HTR-8/SVneo (cell line): ENCODE measurements at regions not wholly inside any gene's neighbourhood (a gene's known extent, or its start where the extent isn't known, plus 50 kb on each side); places are given as distances from the start of the nearest gene placed in this dataset.
A peak's percentile ranks its signal among the peaks of the same experiment; 100 is the strongest.

ENCODE experiments used
- DNase-seq: peaks from one replicate; pipeline ENCODE4 v3.0.0; 2011; ENCODE audit warnings: low spot score, mixed read lengths; ENCODE audit not compliant: insufficient read length
- FAIRE-seq: peaks from 2 replicates; lab custom pipeline; 2011; peaks lifted over from hg19 to GRCh38; lab: Jason Lieb, UNC

DNA sequence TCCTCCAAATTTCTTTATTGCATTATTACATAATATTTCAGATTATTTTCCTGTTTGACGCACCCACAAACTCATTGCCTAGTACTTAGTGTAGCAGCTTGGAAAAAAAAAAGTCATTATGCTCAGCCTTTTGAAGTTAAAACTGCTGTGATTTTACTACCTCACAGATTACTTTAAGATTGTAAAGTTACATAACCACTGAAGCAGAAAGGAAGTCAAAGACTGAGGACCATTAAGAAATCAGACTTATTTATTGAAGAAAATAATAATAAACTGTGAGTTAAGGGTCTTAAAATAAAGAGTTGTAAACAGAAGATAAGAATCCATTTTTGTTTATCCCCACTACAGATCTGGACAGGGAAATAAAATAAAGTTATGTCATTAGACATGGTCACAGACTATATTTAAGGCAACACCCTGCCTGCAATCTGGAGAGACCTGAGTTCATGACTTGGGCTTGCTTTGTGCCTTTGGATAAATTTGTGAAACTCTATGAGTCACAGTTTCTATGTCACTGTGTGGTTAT, 212.1 kb upstream of the ROBO2 start:
- DNase-seq (no peak), FAIRE-seq (no peak)

- DNase-seq (no peak), FAIRE-seq (no peak)
Measured at GRCh38 chr3:76834657-76835056, 205.2 kb upstream of the ROBO2 start.

- FAIRE-seq (no peak), DNase-seq (no peak)
Measured at GRCh38 chr3:76841747-76842146, 198.2 kb upstream of the ROBO2 start.

DNA sequence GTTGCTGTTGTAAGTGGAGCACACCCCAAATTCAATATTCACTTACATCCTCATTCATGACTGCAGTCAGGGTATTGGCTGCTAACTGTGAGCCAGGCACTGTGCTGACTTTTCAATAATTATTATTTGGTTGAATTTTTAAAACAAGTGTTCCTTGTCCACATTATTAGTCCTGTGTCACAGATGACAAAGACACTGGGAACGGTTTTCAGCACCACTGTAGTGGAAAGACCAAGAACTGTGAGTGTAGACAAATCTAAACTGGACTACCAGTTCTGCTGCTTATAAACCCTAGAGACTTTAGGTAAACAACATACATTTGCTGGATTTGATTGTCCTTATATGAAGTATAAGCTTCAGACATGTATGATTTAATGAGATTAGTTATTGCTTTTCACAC, 197.7 kb upstream of the ROBO2 start:
- FAIRE-seq (no peak), DNase-seq (no peak)

DNA sequence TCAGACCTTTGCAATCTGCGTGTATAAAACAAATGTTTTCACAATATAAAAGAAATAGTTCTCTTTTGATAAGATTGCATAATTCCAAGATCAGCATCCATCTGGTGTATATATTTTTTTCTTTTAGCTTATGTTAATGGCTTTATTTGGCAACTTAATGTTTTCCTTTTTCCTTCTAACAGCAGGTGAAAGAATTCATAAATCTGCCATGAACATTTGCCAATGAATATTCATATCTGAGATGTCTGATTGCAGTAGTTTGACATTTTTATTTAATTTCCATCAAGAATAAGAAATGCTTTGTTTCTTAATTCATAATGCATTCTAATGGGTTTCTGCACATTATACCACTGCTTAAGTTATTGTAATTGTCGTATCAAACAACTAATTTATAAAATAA, 184.4 kb upstream of the ROBO2 start:
- FAIRE-seq: no peak
- no peak for DNase-seq

DNA sequence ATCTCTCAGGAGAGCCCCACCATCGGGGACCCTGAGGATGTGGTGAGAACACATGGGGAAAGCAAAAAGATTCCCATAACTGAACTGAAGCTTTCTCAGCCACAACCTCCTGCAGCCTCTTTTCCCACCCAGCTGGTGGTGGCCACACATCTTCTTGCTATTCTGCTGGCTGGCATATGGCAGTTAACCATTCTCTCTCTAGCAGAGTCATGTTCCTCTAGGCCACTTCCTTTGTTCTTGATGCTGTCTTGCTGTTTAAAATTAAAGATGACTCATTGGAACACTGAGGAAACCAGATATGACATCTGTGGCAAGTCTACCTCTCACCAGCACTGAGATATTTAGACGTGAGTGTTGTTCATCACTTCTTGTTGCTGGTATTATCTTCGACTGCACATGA, 180.3 kb upstream of the ROBO2 start:
- DNase-seq: no peak
- peak; percentile 13 for FAIRE-seq

DNA sequence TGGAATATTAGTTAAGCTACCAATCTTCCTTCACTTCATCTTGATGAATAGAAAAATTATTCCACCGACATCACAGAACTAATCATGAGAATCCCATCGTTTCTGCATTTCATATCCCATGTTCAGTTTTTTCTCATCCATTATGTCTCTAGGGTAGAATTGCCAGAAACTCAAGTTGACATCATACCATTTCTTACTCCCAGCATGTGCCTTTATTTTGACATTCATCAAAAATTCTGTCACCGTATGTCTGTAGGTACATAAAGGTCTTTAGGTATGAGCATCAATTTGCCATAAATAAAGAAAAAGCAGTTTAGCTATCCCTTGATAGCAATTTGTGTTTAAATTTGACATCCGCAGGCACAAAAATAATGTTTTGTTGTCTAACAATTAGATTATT, 175.5 kb upstream of the ROBO2 start:
- DNase-seq: no peak
- FAIRE-seq: no peak

- DNase-seq (no peak), FAIRE-seq (no peak)
Measured at GRCh38 chr3:76866729-76867408, 173.0 kb upstream of the ROBO2 start.

DNA sequence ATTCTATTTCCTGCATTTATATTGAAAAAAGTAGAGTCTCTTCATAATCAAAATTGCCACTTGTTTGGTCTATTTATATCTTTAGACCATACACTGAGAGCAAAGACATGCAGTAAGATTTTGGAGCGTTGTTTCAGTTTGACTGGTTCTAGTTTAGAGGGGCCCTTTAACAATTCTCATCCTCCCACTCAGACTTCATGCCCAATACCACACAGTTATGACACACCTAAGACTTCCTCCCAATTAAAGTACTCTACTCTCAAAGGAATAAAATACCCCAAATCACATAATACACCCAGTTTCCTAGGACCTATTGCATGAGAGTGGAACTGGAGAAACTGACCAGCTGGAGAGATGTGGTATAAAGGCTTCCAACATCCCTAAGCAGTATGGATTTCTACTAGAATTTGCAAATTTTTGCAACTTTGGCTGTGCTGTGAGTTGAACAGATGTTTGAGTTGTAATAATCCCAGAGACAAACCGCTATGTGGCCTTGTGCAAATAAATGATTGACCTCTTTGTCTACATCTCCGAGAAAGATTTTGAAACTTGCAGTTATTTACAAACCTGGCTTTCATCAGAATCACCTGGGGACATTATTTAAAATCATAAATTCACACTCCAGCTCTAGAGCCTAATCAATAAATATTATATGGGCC, 170.0 kb upstream of the ROBO2 start:
- FAIRE-seq: no peak
- DNase-seq: no peak

DNA sequence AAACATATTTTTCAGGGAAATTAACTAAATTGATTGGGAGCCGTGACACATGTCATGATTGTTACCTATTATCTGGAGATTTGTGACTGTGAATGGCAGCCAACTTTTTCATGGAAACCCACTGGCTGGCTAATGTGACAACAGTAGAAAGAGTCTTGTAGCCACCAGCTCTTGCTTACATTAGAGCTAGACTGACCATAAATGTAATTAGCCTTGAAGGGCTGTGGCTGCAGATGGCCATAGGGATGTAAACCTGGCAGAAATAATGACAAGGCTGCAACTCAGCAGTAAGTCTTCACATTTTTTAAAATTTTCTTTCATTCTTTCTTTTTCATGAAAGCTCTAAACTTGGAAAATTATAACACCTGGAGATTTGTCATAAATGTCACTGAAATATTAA, 168.2 kb upstream of the ROBO2 start:
- DNase-seq (no peak), FAIRE-seq (no peak)

DNA sequence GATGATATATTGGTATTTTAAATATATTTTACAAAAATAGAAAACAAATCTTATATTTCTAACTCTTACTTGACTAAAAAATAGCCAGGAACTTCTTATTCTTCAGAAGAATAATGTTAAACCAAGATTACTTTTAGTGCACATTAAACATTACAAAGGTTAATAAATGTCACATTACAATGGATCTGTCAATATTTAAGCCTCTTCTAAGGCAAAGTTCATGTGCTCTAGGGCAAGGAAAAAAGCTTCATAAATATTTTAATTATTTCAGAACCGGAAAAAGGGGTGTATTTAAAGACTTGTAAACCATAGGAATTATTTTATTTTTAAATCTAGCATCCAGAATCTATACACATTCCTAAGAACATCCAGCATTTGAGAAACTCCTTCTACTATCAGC, 166.9 kb upstream of the ROBO2 start:
- DNase-seq: no peak
- no peak for FAIRE-seq

DNA sequence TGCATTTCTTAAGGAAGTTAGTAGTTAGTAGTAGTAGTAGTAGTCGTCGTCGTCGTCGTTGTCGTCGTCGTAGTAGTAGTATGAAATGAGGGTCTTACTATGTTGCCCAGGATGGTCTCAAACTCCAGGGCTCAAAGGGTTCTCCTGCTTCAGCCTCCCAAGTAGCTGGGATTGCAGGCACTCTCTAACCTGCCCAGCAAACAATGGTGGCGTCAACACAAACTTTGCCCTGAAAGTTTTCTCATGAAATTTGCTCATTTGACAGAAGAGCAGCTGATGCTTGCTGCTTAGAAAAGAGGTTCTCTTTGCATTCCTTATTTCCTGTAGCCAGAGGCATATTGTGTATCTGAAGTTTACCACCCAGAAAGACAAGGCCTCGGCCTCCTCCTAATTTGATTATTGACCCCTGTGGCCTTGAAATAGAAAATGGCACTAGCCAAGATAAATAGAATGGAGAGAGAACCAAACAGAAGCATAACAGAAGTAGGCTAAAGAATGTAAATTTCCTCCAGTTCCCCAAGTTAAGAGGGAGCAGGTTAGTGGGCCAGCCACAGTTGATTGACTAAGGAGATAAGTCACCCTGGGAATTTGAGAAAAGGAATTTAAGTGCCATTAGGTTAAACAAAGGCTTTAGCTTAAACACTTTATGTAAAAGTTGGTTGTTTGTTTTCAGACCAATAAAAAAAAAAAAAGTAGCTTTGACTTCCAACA, 166.2 kb upstream of the ROBO2 start:
- FAIRE-seq (no peak), DNase-seq (no peak)

GRCh38 chr3:76879959-76880358, 159.9 kb upstream of the ROBO2 start:
- no peak for FAIRE-seq
- DNase-seq: no peak

DNA sequence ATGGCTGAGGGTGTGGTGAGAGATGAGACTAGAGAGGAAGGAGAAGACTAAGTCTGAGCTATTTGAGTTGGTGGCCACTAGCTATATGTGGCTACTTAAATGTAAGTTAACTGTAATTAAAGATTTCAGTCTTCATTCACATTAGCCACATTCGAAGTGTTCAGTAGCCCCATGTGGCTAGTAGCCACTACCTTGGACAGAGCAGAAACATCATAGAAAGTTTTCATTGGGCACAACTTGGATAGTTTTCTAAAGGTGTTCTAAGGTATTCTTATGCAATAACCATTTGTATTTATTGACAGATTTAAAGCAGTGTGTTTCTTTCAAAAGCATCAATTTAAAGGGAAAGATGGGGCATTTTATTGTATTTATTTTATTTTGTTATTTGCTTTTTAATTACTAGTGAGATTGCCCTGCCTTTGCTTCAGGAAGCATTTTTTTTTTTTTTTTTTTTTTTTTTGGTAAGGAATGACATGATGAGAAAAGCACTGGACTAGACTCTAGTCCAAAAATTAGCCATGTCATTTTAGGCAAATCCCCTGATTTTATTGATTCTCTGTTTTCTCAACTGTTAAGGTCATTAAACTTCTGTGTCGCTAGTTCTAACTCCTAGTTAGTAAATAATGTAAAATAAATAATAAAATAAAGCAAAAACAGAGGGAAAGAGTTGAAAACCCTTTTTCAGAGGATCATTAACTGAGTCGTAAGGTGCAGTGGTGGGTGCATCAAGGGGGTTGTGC, 153.0 kb upstream of the ROBO2 start:
- FAIRE-seq (no peak), DNase-seq (no peak)

DNA sequence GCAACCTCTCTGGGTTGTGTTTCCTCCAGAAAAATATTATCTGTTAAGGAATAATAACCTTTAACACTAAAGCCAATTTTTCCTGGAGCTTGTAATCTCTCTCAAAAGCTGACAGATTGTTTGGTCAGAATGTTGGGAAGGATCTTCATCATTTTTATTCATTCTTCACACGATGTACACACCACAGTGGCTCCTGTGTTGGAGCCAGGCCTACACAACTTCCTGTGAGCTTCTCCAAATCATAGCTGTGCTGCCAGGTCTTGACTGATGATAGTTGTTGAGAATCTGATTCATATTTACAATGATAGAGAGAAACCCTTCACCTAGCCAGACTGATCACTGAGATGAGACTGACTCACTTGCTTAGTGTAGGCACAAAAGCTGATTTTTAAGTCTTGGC, 151.0 kb upstream of the ROBO2 start:
- DNase-seq: no peak
- no peak for FAIRE-seq

GRCh38 chr3:76889911-76890310, 150.0 kb upstream of the ROBO2 start:
- no peak for FAIRE-seq
- no peak for DNase-seq

- FAIRE-seq: no peak
- DNase-seq: no peak
Measured at GRCh38 chr3:76897076-76897475, 142.8 kb upstream of the ROBO2 start.

DNA sequence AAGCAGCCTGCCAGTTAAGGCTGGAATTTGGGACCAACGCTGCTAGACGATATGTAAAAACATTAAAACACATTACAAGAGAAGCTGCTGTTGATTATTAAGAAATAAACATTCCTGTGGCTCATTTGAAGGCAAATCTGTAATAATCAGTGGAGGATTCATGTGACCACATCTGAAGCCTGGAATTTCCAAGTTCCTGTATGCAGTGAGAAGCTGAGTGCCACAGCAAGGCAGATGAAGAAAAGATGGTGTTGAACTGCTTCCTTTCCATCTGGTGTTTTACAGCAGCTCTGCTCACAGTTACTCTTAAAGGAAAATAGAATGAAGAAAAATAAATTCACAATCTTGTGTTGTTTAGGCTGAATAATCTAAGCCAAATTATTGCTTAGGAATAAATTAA, 139.3 kb upstream of the ROBO2 start:
- no peak for FAIRE-seq
- DNase-seq: no peak

DNA sequence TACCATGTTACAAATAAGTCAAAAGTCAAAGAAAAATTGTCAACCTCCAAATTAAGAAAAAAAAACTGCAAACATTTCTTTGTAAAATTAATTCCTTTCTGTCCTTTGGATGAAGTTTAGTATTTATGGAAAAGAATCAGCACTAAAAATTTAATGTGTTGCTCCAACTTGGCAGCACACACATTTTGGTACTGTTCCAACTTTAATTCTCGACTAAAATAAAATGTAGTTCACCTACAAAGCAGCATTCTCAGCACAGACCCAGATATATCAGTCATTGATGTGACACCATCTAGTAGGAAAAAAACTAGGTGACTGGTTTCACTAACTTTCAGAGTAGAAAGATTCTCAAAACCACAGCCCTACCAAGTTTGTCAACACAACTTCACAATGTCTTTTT, 131.7 kb upstream of the ROBO2 start:
- FAIRE-seq: no peak

GRCh38 chr3:76912841-76913383, 127.0 kb upstream of the ROBO2 start:
- FAIRE-seq (no peak), DNase-seq (no peak)

More for the DNA sequence above, 131.7 kb upstream of the ROBO2 start:
- no peak for DNase-seq
